ENCODE measurements at regions not wholly inside any gene's neighbourhood (a gene's known extent, or its start where the extent isn't known, plus 50 kb on each side); places are given as distances from the start of the nearest gene placed in this dataset.

DNA sequence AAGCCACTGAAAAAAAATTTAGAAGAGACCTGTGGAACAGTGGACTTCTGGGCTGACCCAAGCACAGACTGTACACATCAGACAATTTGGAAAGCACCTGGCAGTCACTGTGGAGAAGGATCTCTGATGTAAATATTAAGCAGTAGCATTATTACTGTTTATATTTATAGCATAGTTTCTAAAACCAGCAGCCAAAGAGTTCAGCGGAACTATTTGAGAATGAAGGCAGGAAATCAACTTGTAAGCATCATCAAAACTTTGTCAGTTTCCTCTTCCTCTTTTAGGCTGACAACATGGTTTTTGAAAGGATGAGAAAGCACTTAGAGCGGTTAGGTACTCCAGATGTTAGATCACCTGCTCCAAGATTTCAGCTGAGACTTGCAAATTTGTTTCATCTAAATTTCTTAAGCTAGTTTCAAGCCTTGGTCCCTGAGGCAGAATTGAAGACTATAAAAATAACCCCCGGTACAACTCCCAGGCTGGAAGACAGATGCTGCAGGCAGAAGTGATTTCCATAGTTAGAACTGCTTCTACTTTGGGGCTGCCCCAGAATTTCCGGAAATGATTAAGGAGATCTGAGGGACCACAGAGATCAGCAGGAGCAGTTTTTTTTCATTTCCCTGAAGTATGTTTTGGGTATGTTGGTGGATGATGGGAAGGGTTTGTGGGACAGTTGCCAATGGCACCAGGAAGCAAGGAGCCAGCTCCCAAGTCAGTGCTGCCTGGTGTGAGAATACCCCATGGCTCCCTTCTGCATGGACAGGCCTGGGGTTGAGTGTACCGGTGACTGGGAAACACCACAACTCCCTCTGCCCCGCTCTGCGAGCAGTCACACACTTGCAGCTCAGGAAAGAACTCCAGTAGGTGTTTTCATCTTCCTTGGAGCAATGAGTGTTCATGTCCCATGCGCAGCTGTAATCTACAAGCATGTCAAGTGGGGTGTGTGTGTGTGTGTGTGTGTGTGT, 354.5 kb downstream of the NUAK1 start:
- Histone ChIP-seq H3K27me3 (no peaks in the 10 kb centered on the region), H3K9me3 (no peaks in the 10 kb centered on the region), H3K4me3 (no peak overlapping the region), H3K36me3 (no peaks in the 10 kb centered on the region), H3K27ac (no peak overlapping the region), H3K4me1 (ENCODE audit: insufficient read depth) (no peaks in the 10 kb centered on the region)
- intact Hi-C loops (cut with DNase I), result no loop called here
- TF ChIP-seq POLR2A (IDR thresholded peaks at IDR 0.05), result no peak
- TF ChIP-seq, protein P1, sequence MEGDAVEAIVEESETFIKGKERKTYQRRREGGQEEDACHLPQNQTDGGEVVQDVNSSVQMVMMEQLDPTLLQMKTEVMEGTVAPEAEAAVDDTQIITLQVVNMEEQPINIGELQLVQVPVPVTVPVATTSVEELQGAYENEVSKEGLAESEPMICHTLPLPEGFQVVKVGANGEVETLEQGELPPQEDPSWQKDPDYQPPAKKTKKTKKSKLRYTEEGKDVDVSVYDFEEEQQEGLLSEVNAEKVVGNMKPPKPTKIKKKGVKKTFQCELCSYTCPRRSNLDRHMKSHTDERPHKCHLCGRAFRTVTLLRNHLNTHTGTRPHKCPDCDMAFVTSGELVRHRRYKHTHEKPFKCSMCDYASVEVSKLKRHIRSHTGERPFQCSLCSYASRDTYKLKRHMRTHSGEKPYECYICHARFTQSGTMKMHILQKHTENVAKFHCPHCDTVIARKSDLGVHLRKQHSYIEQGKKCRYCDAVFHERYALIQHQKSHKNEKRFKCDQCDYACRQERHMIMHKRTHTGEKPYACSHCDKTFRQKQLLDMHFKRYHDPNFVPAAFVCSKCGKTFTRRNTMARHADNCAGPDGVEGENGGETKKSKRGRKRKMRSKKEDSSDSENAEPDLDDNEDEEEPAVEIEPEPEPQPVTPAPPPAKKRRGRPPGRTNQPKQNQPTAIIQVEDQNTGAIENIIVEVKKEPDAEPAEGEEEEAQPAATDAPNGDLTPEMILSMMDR (IDR thresholded peaks at IDR 0.05), result no peak
- TF ChIP-seq EP300 (IDR thresholded peaks at IDR 0.05), result no peak
- 60 to 67% (median 62%) methylated on average over 8 of the region's 8 CpGs for WGBS, 3 donors
- DNase-seq, result no peak

DNA sequence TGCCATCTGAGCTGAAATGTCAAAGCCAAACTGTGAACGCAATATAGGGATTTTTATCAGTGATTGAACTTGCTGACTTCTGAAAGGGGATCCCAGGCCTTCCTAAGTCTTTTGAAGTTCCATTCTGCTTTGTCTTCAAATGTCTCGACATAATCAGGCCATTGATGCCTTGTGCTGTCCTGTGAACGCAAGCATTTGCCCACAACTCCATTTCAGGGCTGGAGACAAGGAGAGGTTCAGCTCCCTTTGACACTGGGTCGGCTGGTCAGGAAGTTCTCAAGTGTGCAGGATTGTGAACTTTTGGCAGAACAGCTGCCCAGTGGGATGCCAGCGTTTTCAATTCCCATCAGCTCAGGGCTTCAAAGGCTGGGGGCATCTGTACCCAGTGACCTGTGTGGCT, 345.3 kb downstream of the NUAK1 start:
- Histone ChIP-seq H3K36me3 (no peaks in the 10 kb centered on the region), H3K4me1 (ENCODE audit: insufficient read depth) (no peaks in the 10 kb centered on the region), H3K9me3 (no peaks in the 10 kb centered on the region), H3K27me3 (no peaks in the 10 kb centered on the region), H3K27ac (no peak overlapping the region), H3K4me3 (no peak overlapping the region)
- TF ChIP-seq, protein P1 (IDR thresholded peaks at IDR 0.05), result no peak
- TF ChIP-seq POLR2A (IDR thresholded peaks at IDR 0.05), result no peak
- no peak for TF ChIP-seq EP300 (IDR thresholded peaks at IDR 0.05)
- intact Hi-C loops (cut with DNase I), result no loop called here
- DNase-seq, result no peak
- 78 to 90% (median 80%) methylated on average over 5 of the region's 5 CpGs for WGBS, 3 donors

DNA sequence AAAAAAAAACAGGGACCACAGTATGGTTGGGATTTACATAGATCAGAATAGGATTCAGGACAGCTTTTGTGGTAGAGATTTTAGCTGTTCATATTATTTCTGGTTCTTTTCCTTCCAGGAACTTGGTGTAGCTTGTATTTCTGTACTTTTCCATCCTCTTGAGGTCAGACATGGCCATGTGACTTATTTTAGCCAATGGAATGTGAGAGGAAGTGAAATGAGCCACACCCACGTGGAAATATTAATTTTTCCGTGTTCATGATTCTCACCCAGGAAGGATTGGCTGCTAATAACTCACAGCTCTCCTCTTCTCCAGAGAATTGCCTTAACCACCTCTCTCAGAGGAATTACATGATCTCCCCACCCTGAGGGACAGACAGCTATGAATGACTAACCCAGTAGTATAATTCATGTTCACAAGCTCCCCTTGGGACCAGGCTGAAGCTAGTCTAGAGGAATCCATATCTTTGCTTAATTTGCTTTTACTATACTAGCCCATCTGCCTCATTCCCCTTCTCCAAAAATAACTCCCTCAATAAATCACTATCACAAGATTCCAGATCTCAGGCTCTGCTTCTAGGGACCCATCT, 340.4 kb downstream of the NUAK1 start:
- intact Hi-C loops (cut with DNase I), result no loop called here
- DNase-seq, result no peak
- WGBS, 3 donors, result 67 to 82% (median 71%) methylated on average over 2 of the region's 2 CpGs
- TF ChIP-seq, protein P1 (IDR thresholded peaks at IDR 0.05), result no peak
- no peak for TF ChIP-seq EP300 (IDR thresholded peaks at IDR 0.05)
- Histone ChIP-seq H3K4me1 (ENCODE audit: insufficient read depth) (no peaks in the 10 kb centered on the region), H3K36me3 (no peaks in the 10 kb centered on the region), H3K9me3 (no peaks in the 10 kb centered on the region), H3K4me3 (no peak overlapping the region), H3K27me3 (no peaks in the 10 kb centered on the region), H3K27ac (no peak overlapping the region)

DNA sequence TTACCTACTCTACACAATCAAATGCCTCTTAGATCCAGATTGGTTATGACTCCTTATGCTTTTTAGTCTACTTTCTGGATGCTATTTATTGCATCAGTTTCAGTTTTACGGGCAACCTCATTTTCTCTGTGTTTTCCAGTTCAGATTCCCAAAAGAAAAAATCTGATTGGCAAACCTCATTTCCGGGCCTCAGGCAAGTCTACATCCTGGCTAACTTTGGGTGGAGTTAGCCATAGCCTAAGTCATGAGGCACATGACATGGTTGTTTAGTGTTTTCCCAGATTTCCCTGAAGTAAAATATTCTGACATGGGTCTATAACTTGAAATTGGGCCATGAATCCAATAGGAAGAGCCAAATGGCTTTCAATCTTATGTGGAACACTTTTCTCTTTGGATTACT, 339.7 kb downstream of the NUAK1 start:
- Histone ChIP-seq H3K27me3 (no peaks in the 10 kb centered on the region), H3K9me3 (no peaks in the 10 kb centered on the region), H3K27ac (no peak overlapping the region), H3K4me3 (no peak overlapping the region), H3K36me3 (no peaks in the 10 kb centered on the region), H3K4me1 (ENCODE audit: insufficient read depth) (no peaks in the 10 kb centered on the region)
- intact Hi-C loops (cut with DNase I), result no loop called here
- no peak for DNase-seq
- WGBS, 3 donors, result 87 to 97% (median 96%) methylated on average over 2 of the region's 2 CpGs
- no peak for TF ChIP-seq POLR2A (IDR thresholded peaks at IDR 0.05)
- no peak for TF ChIP-seq EP300 (IDR thresholded peaks at IDR 0.05)
- TF ChIP-seq, protein P1 (IDR thresholded peaks at IDR 0.05), result no peak

Measured in ovary (tissue), 7 donors.